ENCODE measurements at regions not wholly inside any gene's neighbourhood (a gene's known extent, or its start where the extent isn't known, plus 50 kb on each side); places are given as distances from the start of the nearest gene placed in this dataset.
"Not testable (repeated sequence)": the region's sequence is repeated elsewhere in the genome, so short reads cannot be mapped to it uniquely, and the experiment has no call there.

DNA sequence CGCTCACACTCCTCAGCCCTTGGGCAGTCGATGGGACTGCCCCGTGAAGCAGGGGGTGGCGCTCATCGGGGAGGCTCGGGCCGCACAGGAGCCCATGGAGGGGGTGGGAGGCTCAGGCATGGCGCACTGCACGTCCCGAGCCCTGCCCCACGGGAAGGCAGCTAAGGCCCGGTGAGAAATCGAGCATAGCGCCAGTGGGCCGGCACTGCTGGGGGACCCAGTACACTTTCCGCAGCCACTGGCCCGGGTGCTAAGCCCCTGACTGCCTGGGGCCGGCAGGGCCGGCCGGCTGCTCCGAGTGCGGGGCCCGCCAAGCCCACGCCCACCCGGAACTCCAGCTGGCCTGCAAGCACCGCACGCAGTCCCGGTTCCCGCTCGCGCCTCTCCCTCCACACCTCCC is 78.2 kb upstream of the RPRML start:
- H3K27me3 ChIP-seq (replicated peaks in 2 of 5; ENCODE audit: control insufficient read depth in 4 of 5, insufficient read depth in 5 of 5, low read length in 4 of 5); CTCF ChIA-PET; H3K27ac ChIP-seq (ENCODE audit: insufficient read depth in 1 of 2, low read depth in 1 of 2, low read length in 2 of 2, poor library complexity in 1 of 2, severe bottlenecking in 2 of 2); H3K4me3 ChIP-seq (ENCODE audit: control insufficient read depth in 1 of 7, extremely low read depth in 1 of 7, insufficient read depth in 4 of 7, low read depth in 2 of 7, low read length in 6 of 7); H3K9me3 ChIP-seq (ENCODE audit: control extremely low read depth in 1 of 5, control insufficient read depth in 4 of 5, insufficient read depth in 2 of 5, low read depth in 1 of 5, low read length in 4 of 5); H3K4me1 ChIP-seq (ENCODE audit: control extremely low read depth in 1 of 4, control insufficient read depth in 4 of 4, insufficient read depth in 4 of 4, low read length in 3 of 4); DNase-seq; POLR2A ChIA-PET: not testable (repeated sequence)
- peaks cover 2 to 38% (median 13%) of the 10 kb centered on the region in 4 experiments for H3K36me3 ChIP-seq (ENCODE audit: control insufficient read depth in 4 of 4, insufficient read depth in 4 of 4, low read length in 3 of 4)
- WGBS (ENCODE audit: insufficient coverage), result over 99% methylated on average over 25 of the region's 31 CpGs

DNA sequence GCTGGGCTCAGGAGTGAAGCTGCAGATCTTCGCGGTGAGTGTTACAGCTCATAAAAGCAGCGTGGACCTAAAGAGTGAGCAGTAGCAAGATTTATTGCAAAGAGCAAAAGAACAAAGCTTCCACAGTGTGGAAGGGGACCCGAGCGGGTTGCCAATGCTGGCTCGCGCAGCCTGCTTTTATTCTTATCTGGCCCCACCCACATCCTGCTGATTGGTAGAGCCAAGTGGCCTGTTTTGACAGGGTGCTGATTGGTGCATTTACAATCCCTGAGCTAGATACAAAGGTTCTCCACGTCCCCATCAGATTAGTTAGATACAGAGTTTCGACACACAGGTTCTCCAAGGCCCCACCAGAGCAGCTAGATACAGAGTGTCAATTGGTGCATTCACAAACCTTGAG is 77.6 kb upstream of the RPRML start:
- H3K4me1 ChIP-seq (ENCODE audit: control extremely low read depth in 1 of 4, control insufficient read depth in 4 of 4, insufficient read depth in 4 of 4, low read length in 3 of 4); H3K9me3 ChIP-seq (ENCODE audit: control extremely low read depth in 1 of 5, control insufficient read depth in 4 of 5, insufficient read depth in 2 of 5, low read depth in 1 of 5, low read length in 4 of 5); CTCF ChIA-PET; DNase-seq; POLR2A ChIA-PET; H3K4me3 ChIP-seq (ENCODE audit: control insufficient read depth in 1 of 7, extremely low read depth in 1 of 7, insufficient read depth in 4 of 7, low read depth in 2 of 7, low read length in 6 of 7); H3K27me3 ChIP-seq (replicated peaks in 2 of 5; ENCODE audit: control insufficient read depth in 4 of 5, insufficient read depth in 5 of 5, low read length in 4 of 5); H3K27ac ChIP-seq (ENCODE audit: insufficient read depth in 1 of 2, low read depth in 1 of 2, low read length in 2 of 2, poor library complexity in 1 of 2, severe bottlenecking in 2 of 2): not testable (repeated sequence)
- H3K36me3 ChIP-seq (ENCODE audit: control insufficient read depth in 4 of 4, insufficient read depth in 4 of 4, low read length in 3 of 4), result peaks cover 2 to 38% (median 14%) of the 10 kb centered on the region in 4 experiments
- no CpG with 5 or more reads among the region's 9 CpGs for WGBS (ENCODE audit: insufficient coverage)
